NB4 (cell line): ENCODE measurements at regions not wholly inside any gene's neighbourhood (a gene's known extent, or its start where the extent isn't known, plus 50 kb on each side); places are given as distances from the start of the nearest gene placed in this dataset.

Experiments
- CTCF ChIP-seq: IDR thresholded peaks from one replicate; pipeline ENCODE4 v1.5.1; 2012; ENCODE audit warnings: low read depth, low read length
- MAX ChIP-seq: IDR thresholded peaks from 2 replicates; pipeline ENCODE4 v1.6.1; 2011; ENCODE audit warnings: low read depth, low read length
- MYC ChIP-seq: IDR thresholded peaks from 2 replicates; pipeline ENCODE4 v1.6.1; 2011; ENCODE audit warnings: low read depth, low read length
- POLR2A ChIP-seq: IDR thresholded peaks from 2 replicates; pipeline ENCODE4 v1.6.1; 2011; ENCODE audit warnings: mild to moderate bottlenecking; ENCODE audit not compliant: insufficient read length; ENCODE audit errors: extremely low read depth

GRCh38 chr16:52103791-52104190 lies 443.2 kb downstream of the TOX3 start:
- TF ChIP-seq CTCF, result no peak
- TF ChIP-seq MAX, result no peak
- TF ChIP-seq POLR2A, result no peak
- no peak for TF ChIP-seq MYC
